A549 (cell line): ENCODE measurements at regions not wholly inside any gene's neighbourhood (a gene's known extent, or its start where the extent isn't known, plus 50 kb on each side); places are given as distances from the start of the nearest gene placed in this dataset.

Experiments used
- ATAC-seq, 2 experiments: fragments of 200-7000 bp in 1 of 2; fragments of >200 bp in 1 of 2; cut with Nextera tagmentation in 1 of 2; cut with Tn5 transposase in 1 of 2; 3 replicates each; pipeline versions ENCODE4 v1.8.0 to v1.9.1; 2018 to 2020; ENCODE audit warnings: mild to moderate bottlenecking in 1 of 2, moderate library complexity in 1 of 2
- CTCF ChIA-PET: fragments of 300-600 bp; sonication (Branson Sonifier 250); formaldehyde crosslinking; extraction: SDS; loops from one replicate; lab custom pipeline; 2021; ENCODE audit warnings: antibody characterized with exemption, inconsistent platforms; lab: Yijun Ruan, JAX
- POLR2A ChIA-PET: fragments of 350-600 bp; formaldehyde crosslinking; extraction: SDS; loops from one replicate; lab custom pipeline; 2021; ENCODE audit warnings: antibody characterized with exemption, inconsistent platforms; lab: Yijun Ruan, JAX
- DNase-seq, 2 experiments: peaks; one replicate each; pipeline versions ENCODE4 v3.0.0 to v3.0.0-alpha.2; 2011 to 2016; ENCODE audit warnings: low read depth in 1 of 2, low spot score in 1 of 2
- FAIRE-seq: peaks from 2 replicates; lab custom pipeline; 2011; peaks lifted over from hg19 to GRCh38; lab: Jason Lieb, UNC
- H3K27ac ChIP-seq, 2 experiments: fragments of >200 bp; sonication (Bioruptor Twin); formaldehyde crosslinking; 3 replicates each; pipeline ENCODE4 v1.5.1; 2016 to 2017
- H3K4me1 ChIP-seq: fragments of >200 bp; sonication (Bioruptor Twin); formaldehyde crosslinking; 3 replicates; pipeline ENCODE4 v1.6.1; 2016
- H3K4me2 ChIP-seq: fragments of >200 bp; sonication (Bioruptor Twin); formaldehyde crosslinking; 3 replicates; pipeline ENCODE4 v1.6.1; 2016
- H3K4me3 ChIP-seq: fragments of >200 bp; sonication (Bioruptor Twin); formaldehyde crosslinking; 3 replicates; pipeline ENCODE4 v1.5.1; 2016
- H3K9me3 ChIP-seq: fragments of >200 bp; sonication (Bioruptor Twin); formaldehyde crosslinking; 3 replicates; pipeline ENCODE4 v1.6.1; 2016
- CBX8 ChIP-seq: fragments of 200-600 bp; sonication (generic); IDR thresholded peaks from 2 replicates; pipeline ENCODE4 v1.6.1; 2016
- EHMT2 ChIP-seq: fragments of 200-600 bp; sonication (generic); IDR thresholded peaks from 2 replicates; pipeline ENCODE4 v1.6.1; 2016; ENCODE audit warnings: antibody characterized with exemption, low read depth, mild to moderate bottlenecking, moderate library complexity
- FOXS1 ChIP-seq: fragments of 250-450 bp; sonication (Bioruptor Pico); IDR thresholded peaks from 2 replicates; pipeline ENCODE4 v1.5.0; 2020; ENCODE audit warnings: mild to moderate bottlenecking, moderate library complexity
- GATA3 ChIP-seq: IDR thresholded peaks from 2 replicates; pipeline ENCODE4 v1.6.1; 2012; ENCODE audit warnings: borderline replicate concordance
- HEYL ChIP-seq: fragments of 250-450 bp; sonication (Bioruptor Pico); IDR thresholded peaks from 2 replicates; pipeline ENCODE4 v1.8.0; 2021; ENCODE audit warnings: mild to moderate bottlenecking, moderate library complexity
- HOXA7 ChIP-seq: fragments of 250-450 bp; sonication (Bioruptor Pico); IDR thresholded peaks from 2 replicates; pipeline ENCODE4 v1.5.0; 2020; ENCODE audit warnings: mild to moderate bottlenecking, moderate library complexity
- HOXB5 ChIP-seq: fragments of 250-450 bp; sonication (Bioruptor Pico); IDR thresholded peaks from 2 replicates; pipeline ENCODE4 v1.5.0; 2020; ENCODE audit warnings: mild to moderate bottlenecking, moderate library complexity
- JUN ChIP-seq, 2 experiments: fragments of >200 bp; sonication (Bioruptor Twin); formaldehyde crosslinking; IDR thresholded peaks; 2 replicates in 1 of 2; 3 replicates in 1 of 2; pipeline ENCODE4 v1.6.1; 2016 to 2017
- JUNB ChIP-seq: fragments of >200 bp; sonication (Bioruptor Twin); formaldehyde crosslinking; IDR thresholded peaks from 2 replicates; pipeline ENCODE4 v1.6.1; 2016
- MAFK ChIP-seq: fragments of 450-650 bp; IDR thresholded peaks from 2 replicates; pipeline ENCODE4 v1.6.1; 2014; ENCODE audit not compliant: partially characterized antibody
- MAZ ChIP-seq: fragments of 150-350 bp; IDR thresholded peaks from 2 replicates; pipeline ENCODE4 v1.6.1; 2014; ENCODE audit warnings: antibody characterized with exemption, low read depth, low read length, borderline replicate concordance
- NFE2L2 ChIP-seq: fragments of 150-350 bp; conservative IDR thresholded peaks from 2 replicates; pipeline ENCODE4 v1.6.1; 2014; ENCODE audit warnings: low read length
- NR3C1 ChIP-seq: fragments of >200 bp; sonication (Bioruptor Twin); formaldehyde crosslinking; IDR thresholded peaks from 3 replicates; pipeline ENCODE4 v1.6.1; 2017
- RARB ChIP-seq: fragments of 250-450 bp; sonication (Bioruptor Pico); IDR thresholded peaks from 2 replicates; pipeline ENCODE4 v1.8.0; 2021; ENCODE audit warnings: mild to moderate bottlenecking, moderate library complexity
- RCOR1 ChIP-seq: fragments of 150-350 bp; IDR thresholded peaks from 2 replicates; pipeline ENCODE4 v1.6.1; 2014; ENCODE audit warnings: antibody characterized with exemption, low read length, low read depth
- TFCP2L1 ChIP-seq: fragments of 250-450 bp; sonication (Bioruptor Pico); IDR thresholded peaks from 2 replicates; pipeline ENCODE4 v1.5.0; 2021; ENCODE audit warnings: mild to moderate bottlenecking
- ZFP36 ChIP-seq: fragments of 450-650 bp; IDR thresholded peaks from 2 replicates; pipeline ENCODE4 v1.6.1; 2014; ENCODE audit warnings: borderline replicate concordance; ENCODE audit not compliant: partially characterized antibody
- ZNF302 ChIP-seq: fragments of 250-450 bp; sonication (Bioruptor Pico); IDR thresholded peaks from 2 replicates; pipeline ENCODE4 v1.9.0; 2021; ENCODE audit warnings: inconsistent platforms, mild to moderate bottlenecking, moderate library complexity
- WGBS: methylation state at CpG from one replicate; pipeline ENCODE4 v1.1.6; 2017; ENCODE audit errors: missing lambda C conversion rate; 5-methylcytosine and 5-hydroxymethylcytosine counted together
- TF ChIP-seq, protein P1 (sequence below): IDR thresholded peaks from 2 replicates; pipeline ENCODE4 v1.6.1; 2012
- TF ChIP-seq, protein P2 (sequence below): IDR thresholded peaks from 2 replicates; pipeline ENCODE4 v1.6.1; 2012; ENCODE audit warnings: low read depth, borderline replicate concordance
- TF ChIP-seq, protein P3 (sequence below): fragments of 250-450 bp; sonication (Bioruptor Pico); IDR thresholded peaks from 2 replicates; pipeline ENCODE4 v1.5.0; 2020; ENCODE audit warnings: low read depth, mild to moderate bottlenecking, moderate library complexity
- TF ChIP-seq, protein P4 (sequence below): fragments of 200-600 bp; sonication (generic); IDR thresholded peaks from 2 replicates; pipeline ENCODE4 v1.6.1; 2016; ENCODE audit warnings: antibody characterized with exemption, mild to moderate bottlenecking, moderate library complexity
- TF ChIP-seq, protein P5 (sequence below): fragments of 150-350 bp; IDR thresholded peaks from 2 replicates; pipeline ENCODE4 v1.6.1; 2014; ENCODE audit warnings: low read depth, mild to moderate bottlenecking, low read length
- TF ChIP-seq, protein P6 (sequence below): fragments of >200 bp; sonication (Bioruptor Twin); formaldehyde crosslinking; IDR thresholded peaks from 3 replicates; pipeline ENCODE4 v1.6.1; 2016
- TF ChIP-seq, protein P7 (sequence below): fragments of 250-450 bp; sonication (Bioruptor Pico); IDR thresholded peaks from 2 replicates; pipeline ENCODE4 v1.5.0; 2021; ENCODE audit warnings: mild to moderate bottlenecking, moderate library complexity, borderline replicate concordance

DNA sequence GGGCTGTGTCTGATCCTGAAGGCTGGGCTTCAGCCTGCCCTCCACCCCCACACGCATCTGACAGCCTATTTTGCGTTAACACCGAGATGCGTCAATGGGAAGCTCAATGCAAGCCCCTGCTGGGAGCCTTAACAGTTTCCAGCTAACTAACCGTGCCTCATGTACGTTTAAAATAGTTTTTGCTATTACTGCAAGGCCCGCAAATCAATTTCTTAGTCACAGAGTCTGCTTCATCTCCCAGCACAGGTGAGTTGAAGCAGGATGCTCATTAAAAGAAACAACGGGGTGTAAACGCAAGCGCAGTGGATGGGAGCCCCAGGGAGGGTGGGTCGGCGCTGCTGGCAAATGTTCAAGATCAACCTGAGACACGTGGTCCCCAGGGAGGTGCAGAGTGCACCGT lies 142.8 kb upstream of the PHACTR3 start:
- no peaks in the 10 kb centered on the region for H3K4me1 ChIP-seq
- 0 out of 3 replicates have a peak, but pooled peaks cover 3% of the 10 kb centered on the region for H3K9me3 ChIP-seq
- no peak for TF ChIP-seq MAFK
- no peak for TF ChIP-seq ZFP36
- no peak for TF ChIP-seq HEYL
- no peak for TF ChIP-seq ZNF302 (CRISPR knock-in tag)
- TF ChIP-seq, protein P1, sequence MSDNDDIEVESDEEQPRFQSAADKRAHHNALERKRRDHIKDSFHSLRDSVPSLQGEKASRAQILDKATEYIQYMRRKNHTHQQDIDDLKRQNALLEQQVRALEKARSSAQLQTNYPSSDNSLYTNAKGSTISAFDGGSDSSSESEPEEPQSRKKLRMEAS = no peak
- TF ChIP-seq EHMT2 = no peak
- no peak for TF ChIP-seq NR3C1
- TF ChIP-seq HOXA7 (CRISPR knock-in tag) = no peak
- no peak for TF ChIP-seq JUNB
- TF ChIP-seq TFCP2L1 (CRISPR knock-in tag) = no peak
- TF ChIP-seq RARB (CRISPR knock-in tag) = no peak
- TF ChIP-seq, protein P2, sequence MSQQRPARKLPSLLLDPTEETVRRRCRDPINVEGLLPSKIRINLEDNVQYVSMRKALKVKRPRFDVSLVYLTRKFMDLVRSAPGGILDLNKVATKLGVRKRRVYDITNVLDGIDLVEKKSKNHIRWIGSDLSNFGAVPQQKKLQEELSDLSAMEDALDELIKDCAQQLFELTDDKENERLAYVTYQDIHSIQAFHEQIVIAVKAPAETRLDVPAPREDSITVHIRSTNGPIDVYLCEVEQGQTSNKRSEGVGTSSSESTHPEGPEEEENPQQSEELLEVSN = no peak
- no peak for TF ChIP-seq NFE2L2
- TF ChIP-seq GATA3 = no peak
- no peak for TF ChIP-seq FOXS1 (CRISPR knock-in tag)
- TF ChIP-seq, all 56 proteins: peak for 0
- DNase-seq (no peak), ATAC-seq (no peak), FAIRE-seq (no peak)
- WGBS = 63% methylated on average over 14 of the region's 14 CpGs
- no peak overlapping the region for H3K27ac ChIP-seq
- H3K4me3 ChIP-seq = no peak overlapping the region
- ChIA-PET CTCF (interaction anchor here (1.4 to 2.1 kb wide), 3 partner anchors 34 to 598 kb away, joined by 4 to 8 read pairs (median 5); no protein-coding TSS in a partner anchor), POLR2A (no interaction called here)
- no peak overlapping the region for H3K4me2 ChIP-seq

DNA sequence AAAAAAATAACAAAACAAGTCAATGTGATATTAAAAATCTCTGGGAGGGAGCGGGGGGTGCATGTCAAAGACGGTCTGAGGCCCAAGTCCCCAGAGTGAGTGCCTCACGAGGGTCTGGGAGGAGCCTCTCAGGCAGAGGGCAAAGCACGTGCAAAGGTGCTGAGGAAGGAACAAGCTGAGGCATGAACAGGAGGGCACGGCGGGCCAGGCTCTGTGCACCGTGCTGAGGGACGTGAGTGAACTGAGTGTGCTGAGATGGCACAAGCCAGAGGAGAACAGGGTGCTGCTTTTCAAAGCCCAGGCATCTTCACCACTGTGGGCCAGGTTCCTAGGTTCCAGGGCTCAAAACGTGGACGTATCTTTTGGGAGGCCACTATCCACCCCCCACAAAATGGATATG lies 142.1 kb upstream of the PHACTR3 start:
- H3K4me1 ChIP-seq = no peaks in the 10 kb centered on the region
- no peak overlapping the region for H3K4me2 ChIP-seq
- 21% methylated on average over 10 of the region's 10 CpGs for WGBS
- 0 out of 3 replicates have a peak, but pooled peaks cover 3% of the 10 kb centered on the region for H3K9me3 ChIP-seq
- FAIRE-seq (no peak), DNase-seq (no peak), ATAC-seq (no peak; a peak in 1 of 6 replicates)
- ChIA-PET POLR2A (no interaction called here), CTCF (no interaction called here)
- H3K4me3 ChIP-seq = no peak overlapping the region
- no peak overlapping the region for H3K27ac ChIP-seq
- TF ChIP-seq RARB (CRISPR knock-in tag) = no peak
- TF ChIP-seq HEYL = no peak
- TF ChIP-seq, protein P3, sequence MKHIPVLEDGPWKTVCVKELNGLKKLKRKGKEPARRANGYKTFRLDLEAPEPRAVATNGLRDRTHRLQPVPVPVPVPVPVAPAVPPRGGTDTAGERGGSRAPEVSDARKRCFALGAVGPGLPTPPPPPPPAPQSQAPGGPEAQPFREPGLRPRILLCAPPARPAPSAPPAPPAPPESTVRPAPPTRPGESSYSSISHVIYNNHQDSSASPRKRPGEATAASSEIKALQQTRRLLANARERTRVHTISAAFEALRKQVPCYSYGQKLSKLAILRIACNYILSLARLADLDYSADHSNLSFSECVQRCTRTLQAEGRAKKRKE (CRISPR knock-in tag) = no peak
- no peak for TF ChIP-seq RCOR1
- TF ChIP-seq CBX8 = no peak
- TF ChIP-seq, protein P4, sequence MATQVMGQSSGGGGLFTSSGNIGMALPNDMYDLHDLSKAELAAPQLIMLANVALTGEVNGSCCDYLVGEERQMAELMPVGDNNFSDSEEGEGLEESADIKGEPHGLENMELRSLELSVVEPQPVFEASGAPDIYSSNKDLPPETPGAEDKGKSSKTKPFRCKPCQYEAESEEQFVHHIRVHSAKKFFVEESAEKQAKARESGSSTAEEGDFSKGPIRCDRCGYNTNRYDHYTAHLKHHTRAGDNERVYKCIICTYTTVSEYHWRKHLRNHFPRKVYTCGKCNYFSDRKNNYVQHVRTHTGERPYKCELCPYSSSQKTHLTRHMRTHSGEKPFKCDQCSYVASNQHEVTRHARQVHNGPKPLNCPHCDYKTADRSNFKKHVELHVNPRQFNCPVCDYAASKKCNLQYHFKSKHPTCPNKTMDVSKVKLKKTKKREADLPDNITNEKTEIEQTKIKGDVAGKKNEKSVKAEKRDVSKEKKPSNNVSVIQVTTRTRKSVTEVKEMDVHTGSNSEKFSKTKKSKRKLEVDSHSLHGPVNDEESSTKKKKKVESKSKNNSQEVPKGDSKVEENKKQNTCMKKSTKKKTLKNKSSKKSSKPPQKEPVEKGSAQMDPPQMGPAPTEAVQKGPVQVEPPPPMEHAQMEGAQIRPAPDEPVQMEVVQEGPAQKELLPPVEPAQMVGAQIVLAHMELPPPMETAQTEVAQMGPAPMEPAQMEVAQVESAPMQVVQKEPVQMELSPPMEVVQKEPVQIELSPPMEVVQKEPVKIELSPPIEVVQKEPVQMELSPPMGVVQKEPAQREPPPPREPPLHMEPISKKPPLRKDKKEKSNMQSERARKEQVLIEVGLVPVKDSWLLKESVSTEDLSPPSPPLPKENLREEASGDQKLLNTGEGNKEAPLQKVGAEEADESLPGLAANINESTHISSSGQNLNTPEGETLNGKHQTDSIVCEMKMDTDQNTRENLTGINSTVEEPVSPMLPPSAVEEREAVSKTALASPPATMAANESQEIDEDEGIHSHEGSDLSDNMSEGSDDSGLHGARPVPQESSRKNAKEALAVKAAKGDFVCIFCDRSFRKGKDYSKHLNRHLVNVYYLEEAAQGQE = no peak

DNA sequence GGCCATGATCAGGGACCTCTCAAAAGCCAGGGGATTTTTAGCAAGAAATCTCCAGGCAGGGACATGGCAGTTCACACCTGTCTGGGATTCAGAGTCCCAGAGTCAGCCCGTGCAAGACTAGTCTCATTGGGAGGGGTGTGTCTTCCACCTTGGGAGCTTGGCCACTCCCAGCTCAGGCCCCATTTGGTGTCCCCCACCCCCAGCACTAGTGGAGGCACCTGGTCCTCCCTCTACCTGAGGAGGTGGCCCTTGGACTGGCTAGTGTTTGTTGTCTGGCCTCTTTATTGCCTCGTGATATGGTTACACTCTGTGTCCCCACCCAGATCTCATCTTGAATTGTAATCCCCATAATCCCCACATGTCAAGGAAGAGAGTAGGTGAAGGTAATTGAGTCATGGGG lies 140.8 kb upstream of the PHACTR3 start:
- ChIA-PET POLR2A (no interaction called here), CTCF (interaction anchor here (1.0 to 1.3 kb wide), 3 partner anchors 8 to 57 kb away, joined by 3 to 6 read pairs (median 5); no protein-coding TSS in a partner anchor)
- FAIRE-seq (no peak), ATAC-seq (no peak), DNase-seq (no peak)
- H3K4me3 ChIP-seq = no peak overlapping the region
- WGBS = 2% methylated on average over 2 of the region's 2 CpGs
- no peak overlapping the region for H3K4me2 ChIP-seq
- H3K9me3 ChIP-seq = 0 out of 3 replicates have a peak, but pooled peaks cover under 1% of the 10 kb centered on the region
- H3K27ac ChIP-seq = no peak overlapping the region
- H3K4me1 ChIP-seq = no peaks in the 10 kb centered on the region
- TF ChIP-seq, protein P5, sequence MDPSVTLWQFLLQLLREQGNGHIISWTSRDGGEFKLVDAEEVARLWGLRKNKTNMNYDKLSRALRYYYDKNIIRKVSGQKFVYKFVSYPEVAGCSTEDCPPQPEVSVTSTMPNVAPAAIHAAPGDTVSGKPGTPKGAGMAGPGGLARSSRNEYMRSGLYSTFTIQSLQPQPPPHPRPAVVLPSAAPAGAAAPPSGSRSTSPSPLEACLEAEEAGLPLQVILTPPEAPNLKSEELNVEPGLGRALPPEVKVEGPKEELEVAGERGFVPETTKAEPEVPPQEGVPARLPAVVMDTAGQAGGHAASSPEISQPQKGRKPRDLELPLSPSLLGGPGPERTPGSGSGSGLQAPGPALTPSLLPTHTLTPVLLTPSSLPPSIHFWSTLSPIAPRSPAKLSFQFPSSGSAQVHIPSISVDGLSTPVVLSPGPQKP = no peak
- no peak for TF ChIP-seq JUN (IDR thresholded peaks at IDR 0.05)
- TF ChIP-seq, protein P6, sequence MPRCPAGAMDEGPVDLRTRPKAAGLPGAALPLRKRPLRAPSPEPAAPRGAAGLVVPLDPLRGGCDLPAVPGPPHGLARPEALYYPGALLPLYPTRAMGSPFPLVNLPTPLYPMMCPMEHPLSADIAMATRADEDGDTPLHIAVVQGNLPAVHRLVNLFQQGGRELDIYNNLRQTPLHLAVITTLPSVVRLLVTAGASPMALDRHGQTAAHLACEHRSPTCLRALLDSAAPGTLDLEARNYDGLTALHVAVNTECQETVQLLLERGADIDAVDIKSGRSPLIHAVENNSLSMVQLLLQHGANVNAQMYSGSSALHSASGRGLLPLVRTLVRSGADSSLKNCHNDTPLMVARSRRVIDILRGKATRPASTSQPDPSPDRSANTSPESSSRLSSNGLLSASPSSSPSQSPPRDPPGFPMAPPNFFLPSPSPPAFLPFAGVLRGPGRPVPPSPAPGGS = no peak
- TF ChIP-seq MAZ = no peak
- no peak for TF ChIP-seq HOXB5
- no peak for TF ChIP-seq ZFP36
- TF ChIP-seq, protein P7, sequence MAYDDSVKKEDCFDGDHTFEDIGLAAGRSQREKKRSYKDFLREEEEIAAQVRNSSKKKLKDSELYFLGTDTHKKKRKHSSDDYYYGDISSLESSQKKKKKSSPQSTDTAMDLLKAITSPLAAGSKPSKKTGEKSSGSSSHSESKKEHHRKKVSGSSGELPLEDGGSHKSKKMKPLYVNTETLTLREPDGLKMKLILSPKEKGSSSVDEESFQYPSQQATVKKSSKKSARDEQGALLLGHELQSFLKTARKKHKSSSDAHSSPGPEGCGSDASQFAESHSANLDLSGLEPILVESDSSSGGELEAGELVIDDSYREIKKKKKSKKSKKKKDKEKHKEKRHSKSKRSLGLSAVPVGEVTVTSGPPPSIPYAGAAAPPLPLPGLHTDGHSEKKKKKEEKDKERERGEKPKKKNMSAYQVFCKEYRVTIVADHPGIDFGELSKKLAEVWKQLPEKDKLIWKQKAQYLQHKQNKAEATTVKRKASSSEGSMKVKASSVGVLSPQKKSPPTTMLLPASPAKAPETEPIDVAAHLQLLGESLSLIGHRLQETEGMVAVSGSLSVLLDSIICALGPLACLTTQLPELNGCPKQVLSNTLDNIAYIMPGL = no peak
